H1 (cell line): ENCODE measurements at regions not wholly inside any gene's neighbourhood (a gene's known extent, or its start where the extent isn't known, plus 50 kb on each side); places are given as distances from the start of the nearest gene placed in this dataset.

Experiments used
- CTCF ChIA-PET: fragments of 300-600 bp; sonication (Branson Sonifier 250); formaldehyde crosslinking; loops from one replicate; lab custom pipeline; 2021; ENCODE audit not compliant: partially characterized antibody; lab: Charles Lee
- POLR2A ChIA-PET: fragments of 300-600 bp; sonication (Branson Sonifier 250); formaldehyde crosslinking; loops from one replicate; lab custom pipeline; 2021; ENCODE audit warnings: inconsistent platforms; ENCODE audit not compliant: partially characterized antibody; lab: Charles Lee
- DNase-seq, 2 experiments: peaks; one replicate each; pipeline versions ENCODE4 v3.0.0 to v3.0.0-alpha.2; 2010 to 2022; ENCODE audit warnings: low spot score in 2 of 2, low read depth in 1 of 2, mixed read lengths in 1 of 2
- FAIRE-seq: peaks from 2 replicates; lab custom pipeline; 2011; peaks lifted over from hg19 to GRCh38; lab: Jason Lieb, UNC
- H2AFZ ChIP-seq: 2 replicates; pipeline ENCODE4 v1.8.1; 2012; ENCODE audit warnings: low read length, inconsistent platforms
- H2AK5ac ChIP-seq: 2 replicates; pipeline ENCODE4 v1.6.1; 2013; ENCODE audit warnings: low read depth, low read length
- H2BK120ac ChIP-seq: replicated peaks from 2 replicates; pipeline ENCODE3; 2013; ENCODE audit warnings: low read depth, low read length, inconsistent platforms
- H2BK12ac ChIP-seq: 2 replicates; pipeline ENCODE4 v1.6.1; 2013; ENCODE audit warnings: low read depth, low read length
- H2BK15ac ChIP-seq: 2 replicates; pipeline ENCODE4 v1.6.1; 2013; ENCODE audit warnings: low read length
- H2BK20ac ChIP-seq: 2 replicates; pipeline ENCODE4 v1.6.1; 2013; ENCODE audit warnings: low read length
- H2BK5ac ChIP-seq: 2 replicates; pipeline ENCODE4 v1.6.1; 2013; ENCODE audit warnings: low read depth, low read length
- H3K14ac ChIP-seq: 2 replicates; pipeline ENCODE4 v1.6.1; 2013; ENCODE audit warnings: inconsistent platforms; ENCODE audit not compliant: insufficient read length
- H3K18ac ChIP-seq: 2 replicates; pipeline ENCODE4 v1.6.1; 2013; ENCODE audit warnings: low read length; ENCODE audit errors: extremely low read depth
- H3K23ac ChIP-seq: 2 replicates; pipeline ENCODE4 v1.6.1; 2013; ENCODE audit warnings: inconsistent platforms; ENCODE audit not compliant: insufficient read length
- H3K23me2 ChIP-seq: 2 replicates; pipeline ENCODE4 v1.6.1; 2013; ENCODE audit warnings: low read depth, low read length
- H3K27ac ChIP-seq: 2 replicates; pipeline ENCODE4 v1.6.1; 2011; ENCODE audit warnings: low read depth, low read length, inconsistent platforms
- H3K27me3 ChIP-seq, 4 experiments: replicated peaks in 1 of 4; 1 replicate in 1 of 4; 2 replicates in 3 of 4; pipeline versions ENCODE4 v1.6.1 to v1.8.1; 2011 to 2013; ENCODE audit warnings: low read length in 3 of 4, mild to moderate bottlenecking in 3 of 4, inconsistent platforms in 2 of 4, mixed read lengths in 2 of 4, moderate library complexity in 1 of 4; ENCODE audit not compliant: control insufficient read depth in 3 of 4, insufficient read depth in 3 of 4; ENCODE audit errors: extremely low read depth in 1 of 4
- H3K36me3 ChIP-seq, 4 experiments: 2 replicates each; pipeline versions ENCODE4 v1.6.1 to v1.8.1; 2011 to 2013; ENCODE audit warnings: mild to moderate bottlenecking in 4 of 4, low read length in 3 of 4, moderate library complexity in 2 of 4, control low read depth in 1 of 4, inconsistent platforms in 1 of 4; ENCODE audit not compliant: insufficient read depth in 4 of 4, control insufficient read depth in 2 of 4
- H3K4ac ChIP-seq: replicated peaks from 2 replicates; pipeline ENCODE3; 2013; ENCODE audit warnings: low read length, low read depth, mixed read lengths, inconsistent platforms; ENCODE audit not compliant: insufficient read length
- H3K4me1 ChIP-seq, 4 experiments: replicated peaks in 1 of 4; 1 replicate in 1 of 4; 2 replicates in 3 of 4; pipeline versions ENCODE4 v1.6.1 to v1.8.1; 2011 to 2013; ENCODE audit warnings: low read length in 3 of 4, inconsistent platforms in 2 of 4, mixed read lengths in 1 of 4; ENCODE audit not compliant: insufficient read depth in 4 of 4, control insufficient read depth in 3 of 4
- H3K4me2 ChIP-seq, 2 experiments: 2 replicates each; pipeline versions ENCODE4 v1.6.1 to v1.8.1; 2011 to 2013; ENCODE audit warnings: low read depth in 2 of 2, low read length in 2 of 2, control low read depth in 1 of 2, inconsistent platforms in 1 of 2, mild to moderate bottlenecking in 1 of 2; ENCODE audit not compliant: insufficient read depth in 1 of 2
- H3K4me3 ChIP-seq, 4 experiments: fragments of 200-600, 300-600 bp in 1 of 4; sonication (generic), shearing (Covaris generic), sonication (Bioruptor Twin) in 1 of 4; 2 replicates each; pipeline versions ENCODE4 v1.5.1 to v1.8.1; 2011 to 2016; ENCODE audit warnings: low read length in 4 of 4, low read depth in 3 of 4, control low read depth in 2 of 4, inconsistent platforms in 2 of 4, mild to moderate bottlenecking in 2 of 4, mixed read lengths in 1 of 4, moderate library complexity in 1 of 4; ENCODE audit not compliant: insufficient read depth in 2 of 4; ENCODE audit errors: extremely low read depth in 1 of 4
- H3K56ac ChIP-seq: replicated peaks from 2 replicates; pipeline ENCODE3; 2013; ENCODE audit warnings: low read depth, mild to moderate bottlenecking, mixed read lengths, low read length, inconsistent platforms; ENCODE audit not compliant: insufficient read length
- H3K79me1 ChIP-seq: 2 replicates; pipeline ENCODE4 v1.6.1; 2013; ENCODE audit warnings: low read depth, low read length, control low read depth
- H3K79me2 ChIP-seq, 2 experiments: 2 replicates each; pipeline versions ENCODE4 v1.6.1 to v1.8.1; 2012 to 2013; ENCODE audit warnings: low read length in 2 of 2, mild to moderate bottlenecking in 2 of 2, inconsistent platforms in 1 of 2; ENCODE audit not compliant: insufficient read depth in 2 of 2, control insufficient read depth in 1 of 2
- H3K9ac ChIP-seq, 4 experiments: replicated peaks in 1 of 4; 1 replicate in 1 of 4; 2 replicates in 3 of 4; pipeline versions ENCODE4 v1.6.1 to v1.8.1; 2011 to 2013; ENCODE audit warnings: low read depth in 3 of 4, low read length in 3 of 4, control low read depth in 2 of 4, mild to moderate bottlenecking in 2 of 4, moderate library complexity in 2 of 4, inconsistent platforms in 1 of 4; ENCODE audit errors: extremely low read depth in 1 of 4
- H3K9me3 ChIP-seq, 2 experiments: 2 replicates each; pipeline versions ENCODE4 v1.6.1 to v1.8.1; 2012 to 2013; ENCODE audit warnings: mild to moderate bottlenecking in 2 of 2, moderate library complexity in 2 of 2, control low read depth in 1 of 2, inconsistent platforms in 1 of 2, low read depth in 1 of 2, low read length in 1 of 2, mixed read lengths in 1 of 2; ENCODE audit not compliant: insufficient read depth in 2 of 2
- H4K20me1 ChIP-seq, 2 experiments: replicated peaks in 1 of 2; 2 replicates each; pipeline versions ENCODE3 to v1.8.1; 2011 to 2013; ENCODE audit warnings: inconsistent platforms in 2 of 2, low read length in 2 of 2, mild to moderate bottlenecking in 1 of 2; ENCODE audit not compliant: insufficient read depth in 2 of 2, control insufficient read depth in 1 of 2
- H4K5ac ChIP-seq: 2 replicates; pipeline ENCODE4 v1.6.1; 2013; ENCODE audit warnings: low read length, low read depth, mixed read lengths, inconsistent platforms; ENCODE audit not compliant: insufficient read length
- H4K8ac ChIP-seq: 2 replicates; pipeline ENCODE4 v1.8.0; 2013; ENCODE audit warnings: mild to moderate bottlenecking, moderate library complexity, low read length, inconsistent platforms; ENCODE audit not compliant: insufficient read depth; ENCODE audit errors: extremely low read depth
- H4K91ac ChIP-seq: replicated peaks from 2 replicates; pipeline ENCODE3; 2013; ENCODE audit warnings: low read length, mixed read lengths, inconsistent platforms; ENCODE audit not compliant: insufficient read length
- KDM1A ChIP-seq: fragments of 200-600, 300-600 bp; sonication (generic); IDR thresholded peaks from 2 replicates; pipeline ENCODE4 v1.7.1; 2016; ENCODE audit warnings: mild to moderate bottlenecking, low read length, borderline replicate concordance
- KDM4A ChIP-seq: IDR thresholded peaks from one replicate; pipeline ENCODE4 v1.7.1; 2012; ENCODE audit warnings: low read depth, mild to moderate bottlenecking, moderate library complexity, low read length, inconsistent platforms; ENCODE audit not compliant: severe bottlenecking
- NANOG ChIP-seq: IDR thresholded peaks from 2 replicates; pipeline ENCODE4 v1.6.1; 2011; ENCODE audit warnings: low read length, low read depth, mild to moderate bottlenecking, inconsistent platforms; ENCODE audit not compliant: insufficient read depth, poor library complexity, severe bottlenecking
- POU5F1 ChIP-seq: IDR thresholded peaks from 2 replicates; pipeline ENCODE4 v1.6.1; 2011; ENCODE audit warnings: low read depth, mild to moderate bottlenecking, low read length, moderate library complexity
- WGBS, 2 experiments: shearing (Covaris generic) in 1 of 2; methylation state at CpG; one replicate each; pipeline versions ENCODE4 v1.1.6 to v1.1.7; 2013 to 2015; ENCODE audit warnings: low lambda C conversion rate in 2 of 2, mixed read lengths in 2 of 2, inconsistent platforms in 1 of 2, low coverage in 1 of 2, missing lambda C conversion rate in 1 of 2; ENCODE audit not compliant: insufficient replicate concordance in 2 of 2, insufficient coverage in 1 of 2, insufficient read length in 1 of 2; ENCODE audit errors: extremely low coverage in 1 of 2, missing lambda C conversion rate in 1 of 2; 5-methylcytosine and 5-hydroxymethylcytosine counted together

- Histone ChIP-seq H3K56ac (no peak overlapping the region), H3K4me3 (no peak overlapping the region), H3K23me2 (no peaks in the 10 kb centered on the region), H3K9ac (no peak overlapping the region), H2BK120ac (no peak overlapping the region), H3K23ac (no peak overlapping the region), H3K79me1 (no peaks in the 10 kb centered on the region), H2AFZ (no peak overlapping the region), H3K36me3 (no peaks in the 10 kb centered on the region), H2BK20ac (no peak overlapping the region), H3K9me3 (no peaks in the 10 kb centered on the region), H3K4ac (no peak overlapping the region), H3K14ac (no peak overlapping the region), H4K5ac (no peak overlapping the region), H2BK15ac (no peak overlapping the region), H4K8ac (no peak overlapping the region), H2BK5ac (no peak overlapping the region), H2BK12ac (no peak overlapping the region), H3K18ac (no peak overlapping the region), H4K20me1 (no peaks in the 10 kb centered on the region), H4K91ac (no peak overlapping the region), H3K4me1 (peaks cover 0 to 4% (median 1%) of the 10 kb centered on the region in 4 experiments; a peak in 3 of 7 replicates), H2AK5ac (no peak overlapping the region), H3K27ac (no peak overlapping the region), H3K27me3 (no peaks in the 10 kb centered on the region), H3K4me2 (no peak overlapping the region), H3K79me2 (no peaks in the 10 kb centered on the region)
- 82% methylated on average over 2 of the region's 2 CpGs; no CpG with 5 or more reads in 1 of the 2 experiments for WGBS, 2 experiments
- DNase-seq (no peak), FAIRE-seq (no peak)
- CTCF ChIA-PET: interaction anchor here (0.7 to 13.3 kb wide), 34 partner anchors 12 to 282 kb away, joined by 3 to 142 read pairs (median 8); partner anchors contain the start of gene VEGFA
- TF ChIP-seq KDM4A: no peak
- no peak for TF ChIP-seq KDM1A
- no peak for TF ChIP-seq NANOG
- TF ChIP-seq POU5F1: no peak
- POLR2A ChIA-PET: interaction anchor here (1.2 to 3.6 kb wide), 3 partner anchors 19 to 180 kb away, joined by 3 to 17 read pairs (median 11); partner anchors contain the start of gene VEGFA
These were observed 177.7 kb downstream of the MRPL14 start for GRCh38 chr6:43949551-43949991.
